Astrocyte of the hippocampus (primary cell): ENCODE measurements at regions not wholly inside any gene's neighbourhood (a gene's known extent, or its start where the extent isn't known, plus 50 kb on each side); places are given as distances from the start of the nearest gene placed in this dataset.
A peak's percentile ranks its signal among the peaks of the same experiment; 100 is the strongest.

ENCODE experiments used
- DNase-seq: peaks from one replicate; pipeline ENCODE4 v3.0.0; 2011; ENCODE audit warnings: low read depth, low spot score

GRCh38 chr2:63658176-63658968 is 69.6 kb downstream of the MDH1 start:
- DNase-seq = peak; percentile 16

GRCh38 chr2:63660060-63660459 is 71.3 kb downstream of the MDH1 start:
- DNase-seq = no peak

DNA sequence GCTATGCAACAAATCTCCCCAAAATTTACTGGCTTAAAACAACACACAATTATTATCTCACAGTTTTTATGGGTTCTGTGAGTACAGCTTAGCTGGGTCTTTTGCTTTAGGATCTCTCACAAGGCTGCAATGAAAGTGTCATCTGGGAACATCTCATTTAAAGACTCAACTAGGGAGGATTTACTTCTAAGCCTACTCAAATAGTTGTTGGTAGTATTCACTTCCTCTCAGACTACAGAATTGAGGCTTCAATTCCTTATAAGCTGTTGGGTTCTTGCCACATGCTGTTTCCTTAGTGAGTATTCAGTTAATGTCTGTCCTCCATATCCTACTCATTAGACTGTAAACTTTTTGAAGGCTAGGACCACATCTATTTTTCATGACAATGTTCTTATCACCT is 72.3 kb downstream of the MDH1 start:
- peak; percentile 39 for DNase-seq

DNA sequence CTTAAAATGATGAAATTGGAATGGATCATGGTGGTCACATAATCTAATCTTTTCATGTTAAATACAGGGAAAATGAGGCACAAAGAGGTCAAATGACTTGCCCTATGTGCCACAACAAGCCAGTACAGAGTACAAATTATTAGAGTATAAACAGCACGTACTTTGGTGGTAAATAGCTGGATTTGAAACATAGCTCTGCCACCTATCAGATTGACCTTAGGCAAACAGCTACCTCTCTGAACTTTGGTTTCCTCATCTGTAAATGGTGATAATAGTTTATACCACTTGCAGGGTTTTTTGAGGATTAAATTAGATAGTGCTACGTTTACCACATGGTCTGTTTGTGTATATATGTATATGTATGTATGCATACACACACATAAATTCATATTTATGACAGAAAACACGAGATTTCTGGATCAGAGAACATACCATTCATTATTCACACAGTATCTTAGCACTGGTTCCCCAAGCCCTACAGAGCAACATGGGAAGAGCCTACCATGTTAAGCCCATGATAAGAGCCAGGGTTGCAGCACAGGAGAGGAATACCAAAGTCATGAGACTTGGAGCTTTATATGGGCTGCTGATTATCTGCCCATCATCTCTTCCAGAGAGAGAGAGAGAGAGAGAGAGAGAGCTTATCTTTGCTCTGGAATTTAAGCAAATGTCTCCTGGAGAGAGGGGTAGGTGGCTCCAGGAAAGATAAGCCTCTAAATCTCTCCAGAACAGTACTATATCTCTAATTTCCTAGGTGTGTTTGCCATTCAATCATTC is 73.5 kb downstream of the MDH1 start:
- no peak for DNase-seq

DNA sequence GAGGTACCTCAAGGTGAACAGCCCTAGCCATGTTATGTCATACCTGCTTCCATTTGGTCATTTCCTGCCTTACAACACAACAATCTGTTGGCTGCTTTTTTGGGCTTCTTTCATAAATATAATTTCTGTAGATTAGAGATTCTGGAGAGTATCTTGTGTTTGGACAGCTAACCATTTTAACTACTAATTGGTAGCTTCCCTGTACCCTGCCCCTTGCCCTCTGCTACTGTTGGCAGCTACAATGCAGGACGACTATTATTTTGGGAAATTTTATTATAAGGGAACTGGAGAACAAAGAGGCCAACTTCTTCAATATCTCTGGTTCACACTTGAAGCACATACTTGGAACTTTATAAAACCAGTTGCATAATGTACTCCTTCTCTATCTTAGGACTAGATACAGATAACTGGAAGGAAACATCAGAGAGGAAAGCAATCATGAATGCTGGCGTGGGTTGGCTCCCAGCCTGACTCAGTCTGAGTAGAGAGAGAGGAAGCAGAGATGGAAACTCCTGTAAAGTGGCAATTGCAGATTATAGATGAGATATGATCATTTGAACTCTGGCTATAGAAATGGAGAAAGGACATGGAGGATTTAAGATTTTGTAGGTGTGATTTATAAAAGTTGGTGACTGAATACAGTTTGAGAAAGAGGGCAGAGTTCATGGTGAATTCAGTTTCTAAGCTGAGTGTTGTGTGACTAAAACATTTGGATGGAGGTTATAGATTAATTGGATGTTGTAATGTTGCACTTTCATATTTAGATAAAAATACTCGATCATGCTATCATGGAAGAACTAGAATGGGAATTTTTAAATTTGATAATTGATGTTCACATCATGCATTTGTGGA is 74.5 kb downstream of the MDH1 start:
- no peak for DNase-seq

- no peak for DNase-seq
These were observed 76.3 kb downstream of the MDH1 start for GRCh38 chr2:63665091-63665490.

GRCh38 chr2:63665846-63666475 is 77.2 kb downstream of the MDH1 start:
- no peak for DNase-seq

- DNase-seq = peak; percentile 41
These were observed 78.5 kb downstream of the MDH1 start for GRCh38 chr2:63667132-63667700.

DNA sequence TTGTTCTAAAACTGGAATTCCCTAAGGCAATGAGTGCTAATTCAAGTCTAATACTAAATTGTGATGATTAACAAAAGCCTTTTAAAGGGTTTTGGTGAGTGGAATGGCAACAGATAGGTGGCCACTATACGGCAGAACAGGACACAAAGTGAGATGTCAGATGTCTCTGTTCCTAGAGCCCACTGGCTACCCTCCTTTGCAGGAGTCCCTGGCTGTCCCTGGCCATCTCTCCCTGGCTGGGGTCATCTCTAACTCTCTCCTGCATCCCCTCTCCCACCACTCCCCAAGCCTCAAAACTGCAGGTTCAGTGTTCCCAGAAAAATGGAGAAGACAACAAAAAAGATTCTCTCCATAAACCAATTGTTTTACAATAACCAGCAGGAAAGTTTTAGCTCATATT is 79.2 kb downstream of the MDH1 start:
- DNase-seq = no peak

DNA sequence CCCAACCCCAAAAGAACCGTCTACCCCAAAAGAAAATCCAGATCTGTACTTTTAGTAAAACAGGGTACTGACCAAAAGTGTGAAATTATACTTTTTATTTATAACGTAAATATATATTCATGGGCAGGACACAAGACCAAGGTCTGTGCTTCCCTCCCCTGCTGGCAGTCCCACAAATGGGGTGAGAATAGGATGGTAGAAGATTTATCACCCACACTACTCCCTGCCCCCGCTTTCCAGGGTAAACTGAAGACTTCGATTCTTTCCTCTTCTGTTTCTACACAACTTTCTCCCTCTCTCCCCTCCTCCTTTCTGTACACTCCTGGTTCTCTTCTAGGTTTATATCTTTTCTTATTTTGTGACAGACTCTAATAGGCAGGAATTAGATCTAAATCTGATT is 79.7 kb downstream of the MDH1 start:
- no peak for DNase-seq

- no peak for DNase-seq
These were observed 80.8 kb downstream of the MDH1 start for GRCh38 chr2:63669596-63669995.

DNA sequence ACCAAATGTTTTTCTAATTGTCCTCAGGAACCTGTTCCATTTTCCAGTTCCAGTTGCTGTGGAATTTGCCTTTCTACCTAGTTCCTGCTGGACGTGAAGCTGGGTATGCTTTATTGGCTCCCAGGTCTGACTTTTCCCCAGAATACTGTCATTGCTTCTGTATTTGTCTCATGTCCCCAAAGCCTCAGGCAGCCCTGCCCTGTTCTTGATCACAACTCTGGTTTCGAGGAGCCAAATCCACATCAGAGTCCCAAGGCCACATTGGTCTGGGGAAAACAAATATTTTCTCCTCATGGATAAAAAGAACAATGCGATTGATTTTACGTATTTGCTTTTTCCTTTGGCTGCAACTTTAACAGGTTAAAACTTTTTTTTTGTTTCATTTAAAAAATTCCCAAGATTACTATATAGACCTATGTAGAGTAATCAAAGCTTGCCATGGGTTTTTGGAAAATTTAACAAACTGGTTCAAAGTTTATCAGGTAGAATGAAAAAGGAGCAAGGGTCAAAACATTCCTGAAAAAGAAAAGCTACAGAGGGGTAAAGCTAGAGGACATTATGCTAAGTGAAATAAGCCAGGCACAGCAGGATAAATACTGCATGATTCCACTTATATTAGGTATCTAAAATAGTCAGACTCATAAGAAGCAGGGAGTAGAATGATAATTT is 85.2 kb downstream of the MDH1 start:
- no peak for DNase-seq

DNA sequence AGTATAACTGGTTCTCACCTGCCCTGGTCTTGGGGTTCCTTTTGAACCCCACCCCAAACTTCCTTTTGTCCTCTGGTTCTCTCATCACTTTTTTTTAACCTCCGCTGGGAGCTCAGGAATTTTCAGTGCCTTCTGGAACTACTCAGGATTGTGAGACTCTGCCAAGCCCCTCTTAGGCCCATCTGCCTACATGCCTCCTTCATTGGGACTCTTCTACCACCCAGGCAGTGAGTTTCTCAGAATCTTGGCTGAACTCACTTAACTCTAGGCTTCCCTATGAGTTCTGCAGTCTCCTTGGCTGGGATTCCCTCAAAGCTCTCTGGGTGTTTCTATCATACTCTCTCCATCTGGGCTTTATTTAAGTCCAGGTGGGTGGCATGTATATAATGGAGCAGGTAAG is 86.3 kb downstream of the MDH1 start:
- DNase-seq = no peak

- DNase-seq = no peak
These were observed 87.4 kb downstream of the MDH1 start for GRCh38 chr2:63676135-63676534.

GRCh38 chr2:63678085-63678484 is 89.3 kb downstream of the MDH1 start:
- no peak for DNase-seq

DNA sequence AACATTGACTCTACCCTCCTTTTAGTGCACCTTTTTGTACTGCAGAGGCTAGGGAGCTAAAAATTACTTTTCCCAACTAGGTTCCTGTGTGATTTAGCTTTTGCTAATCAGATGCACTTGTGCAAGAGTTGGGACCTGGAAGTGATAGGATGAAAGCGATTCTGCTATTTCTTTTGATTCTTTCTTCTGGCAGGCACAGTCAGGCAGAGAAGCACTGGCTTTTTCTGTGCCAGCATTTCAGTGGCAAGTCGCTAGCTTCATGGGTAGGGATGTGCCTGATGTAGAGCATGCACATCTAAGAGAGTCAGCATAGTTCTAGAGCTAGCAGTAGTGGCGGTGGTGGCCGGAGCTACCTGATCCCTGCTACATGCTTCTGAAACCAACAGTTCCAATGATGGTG is 89.8 kb downstream of the MDH1 start:
- no peak for DNase-seq

DNA sequence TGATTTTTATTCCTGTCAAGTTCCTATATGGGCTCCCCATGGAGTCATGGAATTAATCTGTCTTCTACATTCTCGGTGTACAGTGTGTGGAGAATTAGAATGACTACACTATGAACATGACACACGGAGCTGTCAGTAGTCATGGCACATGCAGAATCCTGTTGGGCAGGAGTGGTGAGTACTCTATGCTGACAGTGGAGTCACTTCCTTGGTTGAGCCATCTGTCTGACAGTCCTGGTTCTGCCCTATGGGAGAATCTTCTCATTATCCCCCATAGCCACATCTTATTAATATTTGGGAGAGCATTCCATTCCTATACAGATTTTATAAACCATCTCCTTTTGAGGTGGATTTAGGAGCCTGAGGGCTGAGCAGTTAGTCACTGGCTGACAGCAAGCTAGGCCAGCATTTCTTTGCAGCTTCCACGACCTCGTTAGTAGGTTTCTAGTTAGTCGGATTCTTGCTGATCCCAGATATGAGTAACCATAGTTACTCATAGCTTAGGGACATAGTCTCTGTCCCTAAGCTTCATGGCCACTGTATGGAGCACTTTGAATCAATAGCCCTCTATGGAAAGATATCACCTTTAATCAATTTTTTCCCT is 90.6 kb downstream of the MDH1 start:
- no peak for DNase-seq

- DNase-seq = no peak
These were observed 91.7 kb downstream of the MDH1 start for GRCh38 chr2:63680455-63680854.

GRCh38 chr2:63681896-63682295 is 93.1 kb downstream of the MDH1 start:
- no peak for DNase-seq

DNA sequence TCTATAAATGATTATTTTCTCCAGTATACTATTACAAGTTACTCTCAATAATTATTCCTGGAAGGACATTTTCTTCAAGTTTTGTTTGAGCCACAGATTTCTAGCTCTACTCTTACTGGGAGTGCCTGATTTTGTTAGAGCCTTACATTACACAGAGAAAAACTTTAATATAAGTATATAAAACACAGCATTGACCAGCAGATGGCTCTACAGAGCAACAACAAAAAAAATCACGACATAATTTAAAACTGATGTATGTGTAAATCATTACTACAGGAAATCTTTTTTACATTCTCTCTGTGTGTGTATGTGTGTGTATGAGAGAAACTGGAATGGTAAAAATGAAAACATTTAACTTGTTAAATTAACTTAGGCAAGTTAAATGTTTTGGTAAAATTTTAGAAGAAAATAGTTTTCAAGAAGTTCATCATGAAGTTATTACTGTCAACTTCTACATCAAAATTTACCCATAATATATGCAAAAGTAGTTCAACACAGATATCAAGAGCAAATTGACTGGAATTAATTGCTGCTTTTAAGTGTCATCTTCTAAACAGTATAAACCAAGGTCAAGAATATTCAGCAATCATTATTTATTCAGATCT is 103.3 kb downstream of the MDH1 start:
- DNase-seq = peak; percentile 59
